Central memory CD8-positive, alpha-beta T cell (primary cell): ENCODE measurements at regions not wholly inside any gene's neighbourhood (a gene's known extent, or its start where the extent isn't known, plus 50 kb on each side); places are given as distances from the start of the nearest gene placed in this dataset.
"Not testable (repeated sequence)": the region's sequence is repeated elsewhere in the genome, so short reads cannot be mapped to it uniquely, and the experiment has no call there.

Experiments used
- ATAC-seq: fragments of 150-1000 bp; cut with Tn5 transposase; replicated peaks from 2 replicates; pipeline ENCODE4 v1.10.0; 2022; ENCODE audit warnings: mild to moderate bottlenecking, moderate FRiP score, moderate number of reproducible peaks; ENCODE audit not compliant: poor library complexity, severe bottlenecking; ENCODE audit errors: extremely low read depth
- DNase-seq, 2 donors: peaks; one replicate each; pipeline ENCODE4 v3.0.0; 2021; ENCODE audit warnings: low spot score in 2 of 2
- H3K27ac Mint-ChIP-seq: one replicate; pipeline ENCODE4 v1.8.0; 2022; ENCODE audit warnings: low read depth, mild to moderate bottlenecking, moderate library complexity, mixed read lengths
- H3K27me3 Mint-ChIP-seq: one replicate; pipeline ENCODE4 v1.8.0; 2022; ENCODE audit warnings: mixed read lengths
- H3K36me3 Mint-ChIP-seq: one replicate; pipeline ENCODE4 v1.8.0; 2022; ENCODE audit warnings: mild to moderate bottlenecking, moderate library complexity, mixed read lengths; ENCODE audit not compliant: insufficient read depth
- H3K4me1 Mint-ChIP-seq: one replicate; pipeline ENCODE4 v1.8.0; 2022; ENCODE audit warnings: mixed read lengths
- H3K4me3 Mint-ChIP-seq: one replicate; pipeline ENCODE4 v1.8.0; 2022; ENCODE audit warnings: mild to moderate bottlenecking, moderate library complexity, mixed read lengths
- H3K9me3 Mint-ChIP-seq: one replicate; pipeline ENCODE4 v1.8.0; 2022; ENCODE audit warnings: mixed read lengths

GRCh38 chr7:49614974-49615373 lies 158.5 kb upstream of the VWC2 start:
- H3K4me1 Mint-ChIP-seq, H3K36me3 Mint-ChIP-seq, H3K27ac Mint-ChIP-seq, H3K4me3 Mint-ChIP-seq, ATAC-seq, H3K27me3 Mint-ChIP-seq, DNase-seq: not testable (repeated sequence)
- H3K9me3 Mint-ChIP-seq: peaks cover 48% of the 10 kb centered on the region

GRCh38 chr7:49618028-49618427 lies 155.4 kb upstream of the VWC2 start:
- ATAC-seq (no peak), DNase-seq (no peak)
- Mint-ChIP-seq H3K9me3 (peaks cover 43% of the 10 kb centered on the region), H3K4me1 (no peaks in the 10 kb centered on the region), H3K27me3 (no peaks in the 10 kb centered on the region), H3K36me3 (no peaks in the 10 kb centered on the region), H3K4me3 (no peak overlapping the region), H3K27ac (no peak overlapping the region)

DNA sequence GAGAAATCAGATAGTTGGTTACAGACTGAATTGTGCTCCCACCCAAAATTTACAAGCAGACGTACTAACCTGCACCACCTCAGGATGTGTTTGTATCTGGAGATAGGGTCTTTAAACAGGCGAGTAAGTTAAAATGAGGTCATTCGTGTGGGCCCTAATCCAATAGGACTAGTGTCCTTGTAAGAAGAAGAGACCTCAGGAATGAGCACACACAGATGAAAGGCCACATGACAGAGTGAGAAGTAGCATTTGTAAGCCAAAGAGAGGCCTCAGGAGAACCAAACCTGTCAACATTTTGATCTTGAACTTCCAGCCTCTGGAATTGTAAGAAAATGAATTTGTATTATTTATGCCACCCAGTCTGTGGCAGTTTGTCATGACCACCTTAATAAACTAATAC lies 149.5 kb upstream of the VWC2 start:
- Mint-ChIP-seq H3K9me3 (peaks cover 23% of the 10 kb centered on the region), H3K27me3 (no peaks in the 10 kb centered on the region), H3K36me3 (no peaks in the 10 kb centered on the region), H3K27ac (no peak overlapping the region), H3K4me3 (no peak overlapping the region), H3K4me1 (no peaks in the 10 kb centered on the region)
- no peak for ATAC-seq
- DNase-seq: no peak

DNA sequence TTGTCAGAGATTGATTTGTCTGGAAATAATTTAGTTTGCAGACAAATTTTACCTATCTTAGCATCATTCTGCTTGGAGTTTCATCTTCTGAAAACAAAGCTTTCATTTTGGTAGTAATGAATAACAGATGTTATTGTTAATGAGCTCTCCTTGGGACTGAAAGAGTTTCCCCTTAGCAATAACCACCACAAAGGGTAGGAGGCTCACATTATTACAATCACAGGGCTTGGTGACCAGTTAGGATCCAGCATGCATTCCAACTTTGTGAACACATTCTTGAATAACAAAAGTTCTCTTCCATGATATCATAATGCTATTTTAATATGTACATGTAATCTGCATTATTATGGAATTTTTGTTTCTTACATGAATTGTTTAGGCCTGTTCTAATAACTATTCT lies 148.8 kb upstream of the VWC2 start:
- H3K4me1 Mint-ChIP-seq: no peaks in the 10 kb centered on the region

DNA sequence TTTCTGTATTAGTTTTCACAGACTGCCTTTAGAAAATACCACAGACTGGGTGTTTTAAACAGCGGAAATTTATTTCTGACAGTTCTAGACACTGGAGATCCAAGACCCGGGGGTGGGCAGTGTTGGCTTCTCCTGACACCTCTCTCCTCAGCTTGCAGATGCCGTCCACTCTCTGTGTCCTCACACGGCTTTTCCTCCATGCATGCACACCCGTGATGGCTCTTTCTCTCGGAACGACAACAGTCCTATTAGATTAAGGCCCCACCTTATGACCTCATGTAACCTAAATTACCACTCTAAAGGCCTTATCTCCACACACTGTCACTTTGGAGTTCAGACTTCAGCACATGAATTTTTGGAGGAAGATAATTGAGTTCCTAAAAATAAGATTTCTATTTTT lies 142.9 kb upstream of the VWC2 start:
- Mint-ChIP-seq H3K27ac (no peak overlapping the region), H3K27me3 (no peaks in the 10 kb centered on the region), H3K9me3 (peaks cover 6% of the 10 kb centered on the region), H3K4me3 (no peak overlapping the region), H3K36me3 (no peaks in the 10 kb centered on the region), H3K4me1 (no peaks in the 10 kb centered on the region)
- ATAC-seq (no peak), DNase-seq (no peak)

More for the DNA sequence above, 148.8 kb upstream of the VWC2 start:
- H3K27ac Mint-ChIP-seq: no peak overlapping the region
- DNase-seq (no peak), ATAC-seq (no peak)
- H3K27me3 Mint-ChIP-seq: no peaks in the 10 kb centered on the region
- H3K9me3 Mint-ChIP-seq: peaks cover 21% of the 10 kb centered on the region
- H3K36me3 Mint-ChIP-seq: no peaks in the 10 kb centered on the region
- H3K4me3 Mint-ChIP-seq: no peak overlapping the region

DNA sequence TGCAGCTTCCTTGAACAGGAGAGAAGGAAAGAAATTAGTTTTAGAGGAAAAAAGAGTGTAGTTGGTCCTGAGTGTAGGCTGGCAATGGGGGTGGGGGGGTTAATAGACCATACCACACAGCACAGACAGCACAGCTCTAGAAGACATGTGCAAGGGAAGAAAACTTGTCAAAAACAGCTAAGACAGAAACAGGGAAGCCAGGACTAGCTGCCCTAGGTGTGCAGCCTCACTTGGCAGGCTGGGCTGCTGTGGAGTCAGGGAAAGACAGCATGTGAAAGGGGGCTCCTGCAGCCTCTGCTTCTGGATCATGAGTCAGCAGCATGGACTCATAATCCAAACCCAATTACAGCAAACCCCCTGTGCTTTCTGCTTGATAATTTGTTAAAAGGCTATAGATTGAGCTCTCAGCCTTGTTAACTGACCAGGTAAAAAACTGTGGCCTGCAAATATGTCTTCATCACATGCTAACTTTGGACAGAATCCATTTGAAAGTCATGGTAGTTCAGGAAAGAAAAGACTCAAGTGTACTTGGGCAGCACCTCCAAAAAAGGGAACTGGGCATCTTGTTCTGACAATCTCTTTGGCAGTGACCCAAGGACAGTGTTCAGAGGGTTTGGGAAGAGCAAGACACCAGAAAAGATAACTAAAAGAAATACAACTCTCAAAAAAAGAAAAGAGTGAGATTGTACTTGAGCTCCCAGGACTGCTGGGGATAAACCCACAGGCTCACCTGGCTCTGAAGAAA lies 142.2 kb upstream of the VWC2 start:
- Mint-ChIP-seq H3K27ac (no peak overlapping the region), H3K27me3 (no peaks in the 10 kb centered on the region), H3K4me1 (no peaks in the 10 kb centered on the region), H3K4me3 (no peak overlapping the region), H3K9me3 (peaks cover 10% of the 10 kb centered on the region), H3K36me3 (no peaks in the 10 kb centered on the region)
- ATAC-seq (no peak), DNase-seq (no peak)

DNA sequence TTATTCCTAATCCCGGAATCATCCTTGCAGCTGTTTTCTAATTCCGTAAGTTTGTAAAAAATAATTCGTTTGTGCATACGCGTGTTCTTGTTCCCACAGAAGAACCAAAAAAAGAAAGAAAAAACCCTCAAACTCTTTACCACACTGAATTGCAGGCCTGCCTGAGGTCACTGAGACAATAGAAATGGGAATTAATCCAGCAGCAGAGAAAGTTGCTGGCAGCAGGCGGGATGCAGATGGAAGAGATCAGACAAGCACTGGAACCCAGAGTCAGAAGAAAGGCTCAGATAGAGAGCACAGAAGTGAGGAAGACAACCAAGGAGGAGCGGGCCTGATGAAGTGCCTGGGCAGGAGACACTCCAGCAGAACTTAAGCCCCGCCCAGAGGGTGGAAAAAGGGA lies 141.5 kb upstream of the VWC2 start:
- no peaks in the 10 kb centered on the region for H3K36me3 Mint-ChIP-seq
- H3K9me3 Mint-ChIP-seq: peaks cover 10% of the 10 kb centered on the region
- H3K4me3 Mint-ChIP-seq: no peak overlapping the region
- DNase-seq: no peak
- no peak for ATAC-seq
- H3K27me3 Mint-ChIP-seq: no peaks in the 10 kb centered on the region
- H3K27ac Mint-ChIP-seq: no peak overlapping the region
- H3K4me1 Mint-ChIP-seq: no peaks in the 10 kb centered on the region

GRCh38 chr7:49635800-49636199 lies 137.6 kb upstream of the VWC2 start:
- no peak overlapping the region for H3K4me3 Mint-ChIP-seq
- no peaks in the 10 kb centered on the region for H3K4me1 Mint-ChIP-seq
- no peaks in the 10 kb centered on the region for H3K27me3 Mint-ChIP-seq
- DNase-seq (no peak), ATAC-seq (no peak)
- peaks cover 5% of the 10 kb centered on the region for H3K9me3 Mint-ChIP-seq
- H3K36me3 Mint-ChIP-seq: no peaks in the 10 kb centered on the region
- H3K27ac Mint-ChIP-seq: no peak overlapping the region

GRCh38 chr7:49636400-49636799 lies 137.0 kb upstream of the VWC2 start:
- H3K4me1 Mint-ChIP-seq: no peaks in the 10 kb centered on the region
- no peaks in the 10 kb centered on the region for H3K27me3 Mint-ChIP-seq
- DNase-seq (no peak), ATAC-seq (no peak)
- no peaks in the 10 kb centered on the region for H3K36me3 Mint-ChIP-seq
- peaks cover 5% of the 10 kb centered on the region for H3K9me3 Mint-ChIP-seq
- no peak overlapping the region for H3K27ac Mint-ChIP-seq
- no peak overlapping the region for H3K4me3 Mint-ChIP-seq

GRCh38 chr7:49638166-49638565 lies 135.3 kb upstream of the VWC2 start:
- Mint-ChIP-seq H3K4me3 (no peak overlapping the region), H3K9me3 (peaks cover 5% of the 10 kb centered on the region), H3K36me3 (no peaks in the 10 kb centered on the region), H3K4me1 (no peaks in the 10 kb centered on the region), H3K27ac (no peak overlapping the region), H3K27me3 (no peaks in the 10 kb centered on the region)
- DNase-seq (no peak), ATAC-seq (no peak)

DNA sequence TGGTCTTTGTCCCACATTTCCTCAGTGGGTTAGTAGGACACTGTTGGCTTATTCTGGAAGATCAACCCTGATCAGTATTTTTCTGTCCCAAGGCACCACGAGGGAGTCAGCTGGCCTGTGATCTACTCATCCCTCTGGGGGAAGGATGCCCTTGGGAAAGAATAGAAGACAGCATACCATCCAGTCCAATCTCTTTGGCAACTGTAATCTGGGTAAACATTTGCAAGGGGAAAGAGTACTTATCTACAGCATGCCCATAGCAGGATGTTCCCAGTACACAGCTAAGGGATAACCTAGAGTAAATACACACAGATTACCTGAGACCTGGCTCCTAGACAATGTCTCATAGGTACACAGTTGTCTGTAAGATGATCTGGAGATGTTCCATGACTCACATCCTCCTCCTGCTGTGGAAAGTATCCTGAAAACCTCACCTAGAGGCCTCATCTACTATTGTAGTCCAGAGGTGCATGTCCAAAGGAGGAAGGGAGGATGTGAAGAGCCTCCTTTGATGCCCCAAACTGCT lies 134.3 kb upstream of the VWC2 start:
- DNase-seq (no peak), ATAC-seq (no peak)
- H3K9me3 Mint-ChIP-seq: peaks cover 10% of the 10 kb centered on the region
- no peak overlapping the region for H3K4me3 Mint-ChIP-seq
- no peaks in the 10 kb centered on the region for H3K27me3 Mint-ChIP-seq
- no peaks in the 10 kb centered on the region for H3K36me3 Mint-ChIP-seq
- no peak overlapping the region for H3K27ac Mint-ChIP-seq
- no peaks in the 10 kb centered on the region for H3K4me1 Mint-ChIP-seq

DNA sequence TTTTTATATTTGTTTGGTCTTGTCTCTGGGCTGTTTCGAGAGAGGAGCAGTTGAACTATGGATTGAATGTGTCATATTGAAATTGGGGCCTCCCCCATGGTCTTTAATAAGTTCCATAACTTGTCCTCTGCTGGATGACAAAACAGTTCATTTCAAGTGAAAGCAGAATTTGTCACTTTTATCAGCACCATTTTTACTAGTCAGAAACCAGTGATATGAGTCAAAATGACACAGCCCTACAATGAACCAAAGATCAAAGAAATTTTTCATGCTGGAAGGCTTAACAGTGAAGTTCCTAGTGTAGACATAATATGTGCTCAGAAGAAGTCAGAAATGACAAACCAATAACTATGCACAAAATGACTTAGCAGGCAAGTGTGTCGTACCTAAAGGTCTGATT lies 133.6 kb upstream of the VWC2 start:
- Mint-ChIP-seq H3K27ac (no peak overlapping the region), H3K27me3 (no peaks in the 10 kb centered on the region)

DNA sequence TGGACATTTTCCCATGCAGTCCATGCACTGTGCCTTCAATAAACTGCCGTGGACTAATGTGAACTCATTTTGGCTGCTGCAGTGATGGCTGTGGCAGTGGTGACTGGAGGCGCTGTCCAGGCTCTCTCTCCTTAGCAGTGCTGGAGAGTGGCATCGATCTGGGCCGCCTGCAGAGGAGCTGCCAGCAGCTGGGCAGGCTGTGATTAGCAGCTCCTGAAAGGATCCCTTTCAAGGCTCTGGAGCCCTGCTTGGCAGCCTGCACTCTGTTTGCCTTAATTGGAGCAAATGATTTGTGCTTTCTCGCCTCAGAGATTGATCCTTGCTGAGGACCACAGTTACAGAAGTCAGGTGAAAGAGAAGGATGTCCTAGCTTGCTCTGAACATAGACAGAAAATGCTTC lies 130.1 kb upstream of the VWC2 start:
- Mint-ChIP-seq H3K27ac (no peak overlapping the region), H3K4me3 (no peak overlapping the region), H3K27me3 (no peaks in the 10 kb centered on the region), H3K4me1 (no peaks in the 10 kb centered on the region), H3K9me3 (peaks cover 13% of the 10 kb centered on the region), H3K36me3 (no peaks in the 10 kb centered on the region)
- DNase-seq (no peak), ATAC-seq (no peak)

More for the DNA sequence above, 133.6 kb upstream of the VWC2 start:
- Mint-ChIP-seq H3K4me3 (no peak overlapping the region), H3K36me3 (no peaks in the 10 kb centered on the region), H3K4me1 (no peaks in the 10 kb centered on the region), H3K9me3 (peaks cover 13% of the 10 kb centered on the region)
- no peak for ATAC-seq
- no peak for DNase-seq
